HEK293 (cell line): ENCODE measurements at regions not wholly inside any gene's neighbourhood (a gene's known extent, or its start where the extent isn't known, plus 50 kb on each side); places are given as distances from the start of the nearest gene placed in this dataset.

Source experiments
- CTCF ChIP-seq: fragments of 450-650 bp; formaldehyde crosslinking; IDR thresholded peaks from 2 replicates; pipeline ENCODE4 v1.5.1; 2016; ENCODE audit warnings: missing biosample characterization, missing genetic modification characterization
- PATZ1 ChIP-seq: fragments of 450-650 bp; formaldehyde crosslinking; IDR thresholded peaks from 2 replicates; pipeline ENCODE4 v1.5.1; 2016; ENCODE audit warnings: missing biosample characterization, missing genetic modification characterization
- REST ChIP-seq: fragments of 450-650 bp; formaldehyde crosslinking; IDR thresholded peaks from 2 replicates; pipeline ENCODE4 v1.5.1; 2016; ENCODE audit warnings: missing biosample characterization, missing genetic modification characterization
- ZNF175 ChIP-seq: fragments of 450-650 bp; formaldehyde crosslinking; IDR thresholded peaks from 2 replicates; pipeline ENCODE4 v1.5.1; 2016; ENCODE audit warnings: missing biosample characterization, missing genetic modification characterization
- ZNF274 ChIP-seq, 2 experiments: fragments of 200-500 bp in 1 of 2; fragments of 450-650 bp in 1 of 2; sonication (Bioruptor generic) in 1 of 2; formaldehyde crosslinking in 1 of 2; IDR thresholded peaks; 2 replicates each; pipeline versions ENCODE4 v1.5.1 to v1.6.1; 2014 to 2016; ENCODE audit warnings: borderline replicate concordance in 1 of 2, inconsistent platforms in 1 of 2, low read length in 1 of 2, missing biosample characterization in 1 of 2, missing genetic modification characterization in 1 of 2
- ZNF558 ChIP-seq: fragments of 450-650 bp; formaldehyde crosslinking; IDR thresholded peaks from 2 replicates; pipeline ENCODE4 v1.5.1; 2016; ENCODE audit warnings: missing biosample characterization, missing genetic modification characterization
- ZNF621 ChIP-seq: fragments of 450-650 bp; formaldehyde crosslinking; IDR thresholded peaks from 2 replicates; pipeline ENCODE4 v1.5.1; 2017; ENCODE audit warnings: missing biosample characterization, missing genetic modification characterization
- ZNF626 ChIP-seq: fragments of 450-650 bp; sonication (Bioruptor Pico); formaldehyde crosslinking; IDR thresholded peaks from 2 replicates; pipeline ENCODE4 v1.5.1; 2018; ENCODE audit warnings: missing biosample characterization, missing genetic modification characterization, inconsistent platforms
- ZNF654 ChIP-seq: fragments of 450-650 bp; formaldehyde crosslinking; IDR thresholded peaks from 2 replicates; pipeline ENCODE4 v1.5.1; 2016; ENCODE audit warnings: low read depth, missing biosample characterization, missing genetic modification characterization
- ZNF76 ChIP-seq: fragments of 450-650 bp; formaldehyde crosslinking; IDR thresholded peaks from 2 replicates; pipeline ENCODE4; 2016; ENCODE audit warnings: low read depth, missing biosample characterization, missing genetic modification characterization, borderline replicate concordance
- ZNF776 ChIP-seq: fragments of 450-650 bp; formaldehyde crosslinking; IDR thresholded peaks from 2 replicates; pipeline ENCODE4 v1.5.0; 2017; ENCODE audit warnings: missing biosample characterization, missing genetic modification characterization, borderline replicate concordance
- ZNF792 ChIP-seq: fragments of 450-650 bp; formaldehyde crosslinking; IDR thresholded peaks from 2 replicates; pipeline ENCODE4 v1.5.1; 2016; ENCODE audit warnings: missing biosample characterization, missing genetic modification characterization

GRCh38 chr5:39544941-39545340 is 120.2 kb upstream of the DAB2 start:
- no peak for TF ChIP-seq ZNF792 (tag by site-specific recombination)
- no peak for TF ChIP-seq ZNF776
- TF ChIP-seq ZNF654 (tag by site-specific recombination) = no peak
- TF ChIP-seq ZNF621 (tag by site-specific recombination) = no peak
- TF ChIP-seq ZNF558 = no peak
- no peak for TF ChIP-seq CTCF (tag by site-specific recombination)
- TF ChIP-seq ZNF175 = no peak
- TF ChIP-seq ZNF626 (tag by site-specific recombination) = no peak
- TF ChIP-seq ZNF76 = no peak
- no peak for TF ChIP-seq ZNF274 (IDR thresholded peaks at IDR 0.05; ENCODE audit: low read length)
- TF ChIP-seq ZNF274 (tag by site-specific recombination; IDR thresholded peaks at IDR 0.05; ENCODE audit: borderline replicate concordance) = no peak
- no peak for TF ChIP-seq PATZ1
- TF ChIP-seq REST (tag by site-specific recombination) = no peak
